A549 (cell line): ENCODE measurements at regions not wholly inside any gene's neighbourhood (a gene's known extent, or its start where the extent isn't known, plus 50 kb on each side); places are given as distances from the start of the nearest gene placed in this dataset.

Experiments used
- CBX2 ChIP-seq: fragments of 200-600 bp; sonication (generic); IDR thresholded peaks from 2 replicates; pipeline ENCODE4 v1.6.1; 2016; ENCODE audit warnings: low read depth, mild to moderate bottlenecking, borderline replicate concordance
- CBX8 ChIP-seq: fragments of 200-600 bp; sonication (generic); IDR thresholded peaks from 2 replicates; pipeline ENCODE4 v1.6.1; 2016
- CEBPB ChIP-seq, 2 experiments: fragments of >200 bp in 1 of 2; sonication (Bioruptor Twin) in 1 of 2; formaldehyde crosslinking in 1 of 2; IDR thresholded peaks; 2 replicates each; pipeline ENCODE4 v1.6.1; 2012 to 2016
- EP300 ChIP-seq, 2 experiments: fragments of >200 bp; sonication (Bioruptor Twin); formaldehyde crosslinking; IDR thresholded peaks; 2 replicates in 1 of 2; 3 replicates in 1 of 2; pipeline ENCODE4 v1.6.1; 2016 to 2017
- ESRRA ChIP-seq: fragments of 150-350 bp; IDR thresholded peaks from 2 replicates; pipeline ENCODE4 v1.6.1; 2014; ENCODE audit warnings: mild to moderate bottlenecking, low read length, borderline replicate concordance
- MAFK ChIP-seq: fragments of 450-650 bp; IDR thresholded peaks from 2 replicates; pipeline ENCODE4 v1.6.1; 2014; ENCODE audit not compliant: partially characterized antibody
- POLR2A ChIP-seq: IDR thresholded peaks from 2 replicates; pipeline ENCODE4 v1.6.1; 2012; ENCODE audit warnings: mild to moderate bottlenecking, low read length
- SMC3 ChIP-seq: fragments of >200 bp; sonication (Bioruptor Twin); formaldehyde crosslinking; IDR thresholded peaks from 3 replicates; pipeline ENCODE4 v1.6.1; 2018; ENCODE audit warnings: inconsistent platforms
- ZC3H11A ChIP-seq: fragments of 450-650 bp; IDR thresholded peaks from 2 replicates; pipeline ENCODE4 v1.6.1; 2014; ENCODE audit warnings: antibody characterized with exemption, mild to moderate bottlenecking
- ZFP36 ChIP-seq: fragments of 450-650 bp; IDR thresholded peaks from 2 replicates; pipeline ENCODE4 v1.6.1; 2014; ENCODE audit warnings: borderline replicate concordance; ENCODE audit not compliant: partially characterized antibody
- TF ChIP-seq, protein P1 (sequence below): fragments of 200-600 bp; sonication (generic); IDR thresholded peaks from 2 replicates; pipeline ENCODE4 v1.6.1; 2016; ENCODE audit warnings: antibody characterized with exemption, mild to moderate bottlenecking, moderate library complexity
- TF ChIP-seq, protein P2 (sequence below): fragments of >200 bp; sonication (Bioruptor Twin); formaldehyde crosslinking; IDR thresholded peaks from 3 replicates; pipeline ENCODE4 v1.5.1; 2016
- TF ChIP-seq, protein P3 (sequence below): IDR thresholded peaks from 2 replicates; pipeline ENCODE4 v1.6.1; 2012
- TF ChIP-seq, protein P4 (sequence below): fragments of 150-350 bp; IDR thresholded peaks from 2 replicates; pipeline ENCODE4 v1.6.1; 2014; ENCODE audit warnings: low read depth, mild to moderate bottlenecking, low read length

DNA sequence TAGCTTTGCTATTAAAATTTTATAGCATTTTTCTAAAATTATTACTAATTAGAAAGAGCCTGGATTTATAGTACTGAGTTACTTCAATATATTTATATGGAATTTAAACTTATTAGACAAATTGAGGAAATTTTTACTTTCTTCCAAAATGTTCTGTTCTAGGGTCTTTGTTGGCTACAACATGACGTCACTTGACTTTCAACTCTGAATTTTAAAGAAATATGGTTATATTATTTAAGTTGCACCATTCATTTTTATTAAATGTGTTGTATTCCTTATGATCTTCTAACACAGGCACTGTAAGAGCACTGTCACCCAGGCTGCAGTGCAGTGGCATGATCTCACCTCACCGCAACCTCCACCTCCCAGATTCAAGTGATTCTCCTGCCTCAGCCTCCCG lies 119.4 kb upstream of the CYLC2 start:
- TF ChIP-seq, protein P1, sequence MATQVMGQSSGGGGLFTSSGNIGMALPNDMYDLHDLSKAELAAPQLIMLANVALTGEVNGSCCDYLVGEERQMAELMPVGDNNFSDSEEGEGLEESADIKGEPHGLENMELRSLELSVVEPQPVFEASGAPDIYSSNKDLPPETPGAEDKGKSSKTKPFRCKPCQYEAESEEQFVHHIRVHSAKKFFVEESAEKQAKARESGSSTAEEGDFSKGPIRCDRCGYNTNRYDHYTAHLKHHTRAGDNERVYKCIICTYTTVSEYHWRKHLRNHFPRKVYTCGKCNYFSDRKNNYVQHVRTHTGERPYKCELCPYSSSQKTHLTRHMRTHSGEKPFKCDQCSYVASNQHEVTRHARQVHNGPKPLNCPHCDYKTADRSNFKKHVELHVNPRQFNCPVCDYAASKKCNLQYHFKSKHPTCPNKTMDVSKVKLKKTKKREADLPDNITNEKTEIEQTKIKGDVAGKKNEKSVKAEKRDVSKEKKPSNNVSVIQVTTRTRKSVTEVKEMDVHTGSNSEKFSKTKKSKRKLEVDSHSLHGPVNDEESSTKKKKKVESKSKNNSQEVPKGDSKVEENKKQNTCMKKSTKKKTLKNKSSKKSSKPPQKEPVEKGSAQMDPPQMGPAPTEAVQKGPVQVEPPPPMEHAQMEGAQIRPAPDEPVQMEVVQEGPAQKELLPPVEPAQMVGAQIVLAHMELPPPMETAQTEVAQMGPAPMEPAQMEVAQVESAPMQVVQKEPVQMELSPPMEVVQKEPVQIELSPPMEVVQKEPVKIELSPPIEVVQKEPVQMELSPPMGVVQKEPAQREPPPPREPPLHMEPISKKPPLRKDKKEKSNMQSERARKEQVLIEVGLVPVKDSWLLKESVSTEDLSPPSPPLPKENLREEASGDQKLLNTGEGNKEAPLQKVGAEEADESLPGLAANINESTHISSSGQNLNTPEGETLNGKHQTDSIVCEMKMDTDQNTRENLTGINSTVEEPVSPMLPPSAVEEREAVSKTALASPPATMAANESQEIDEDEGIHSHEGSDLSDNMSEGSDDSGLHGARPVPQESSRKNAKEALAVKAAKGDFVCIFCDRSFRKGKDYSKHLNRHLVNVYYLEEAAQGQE = no peak
- TF ChIP-seq ZFP36 = no peak
- TF ChIP-seq, protein P2, sequence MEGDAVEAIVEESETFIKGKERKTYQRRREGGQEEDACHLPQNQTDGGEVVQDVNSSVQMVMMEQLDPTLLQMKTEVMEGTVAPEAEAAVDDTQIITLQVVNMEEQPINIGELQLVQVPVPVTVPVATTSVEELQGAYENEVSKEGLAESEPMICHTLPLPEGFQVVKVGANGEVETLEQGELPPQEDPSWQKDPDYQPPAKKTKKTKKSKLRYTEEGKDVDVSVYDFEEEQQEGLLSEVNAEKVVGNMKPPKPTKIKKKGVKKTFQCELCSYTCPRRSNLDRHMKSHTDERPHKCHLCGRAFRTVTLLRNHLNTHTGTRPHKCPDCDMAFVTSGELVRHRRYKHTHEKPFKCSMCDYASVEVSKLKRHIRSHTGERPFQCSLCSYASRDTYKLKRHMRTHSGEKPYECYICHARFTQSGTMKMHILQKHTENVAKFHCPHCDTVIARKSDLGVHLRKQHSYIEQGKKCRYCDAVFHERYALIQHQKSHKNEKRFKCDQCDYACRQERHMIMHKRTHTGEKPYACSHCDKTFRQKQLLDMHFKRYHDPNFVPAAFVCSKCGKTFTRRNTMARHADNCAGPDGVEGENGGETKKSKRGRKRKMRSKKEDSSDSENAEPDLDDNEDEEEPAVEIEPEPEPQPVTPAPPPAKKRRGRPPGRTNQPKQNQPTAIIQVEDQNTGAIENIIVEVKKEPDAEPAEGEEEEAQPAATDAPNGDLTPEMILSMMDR = no peak
- TF ChIP-seq, protein P3, sequence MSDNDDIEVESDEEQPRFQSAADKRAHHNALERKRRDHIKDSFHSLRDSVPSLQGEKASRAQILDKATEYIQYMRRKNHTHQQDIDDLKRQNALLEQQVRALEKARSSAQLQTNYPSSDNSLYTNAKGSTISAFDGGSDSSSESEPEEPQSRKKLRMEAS = no peak
- TF ChIP-seq EP300 (IDR thresholded peaks at IDR 0.05) = no peak
- TF ChIP-seq ZC3H11A = no peak
- TF ChIP-seq SMC3 = no peak
- no peak for TF ChIP-seq ESRRA
- no peak for TF ChIP-seq POLR2A
- TF ChIP-seq CEBPB (IDR thresholded peaks at IDR 0.05) = no peak
- TF ChIP-seq, protein P4, sequence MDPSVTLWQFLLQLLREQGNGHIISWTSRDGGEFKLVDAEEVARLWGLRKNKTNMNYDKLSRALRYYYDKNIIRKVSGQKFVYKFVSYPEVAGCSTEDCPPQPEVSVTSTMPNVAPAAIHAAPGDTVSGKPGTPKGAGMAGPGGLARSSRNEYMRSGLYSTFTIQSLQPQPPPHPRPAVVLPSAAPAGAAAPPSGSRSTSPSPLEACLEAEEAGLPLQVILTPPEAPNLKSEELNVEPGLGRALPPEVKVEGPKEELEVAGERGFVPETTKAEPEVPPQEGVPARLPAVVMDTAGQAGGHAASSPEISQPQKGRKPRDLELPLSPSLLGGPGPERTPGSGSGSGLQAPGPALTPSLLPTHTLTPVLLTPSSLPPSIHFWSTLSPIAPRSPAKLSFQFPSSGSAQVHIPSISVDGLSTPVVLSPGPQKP = no peak
- no peak for TF ChIP-seq CBX8
- no peak for TF ChIP-seq CBX2
- TF ChIP-seq MAFK = no peak
